A549 (cell line): ENCODE measurements at regions not wholly inside any gene's neighbourhood (a gene's known extent, or its start where the extent isn't known, plus 50 kb on each side); places are given as distances from the start of the nearest gene placed in this dataset.
A peak's percentile ranks its signal among the peaks of the same experiment; 100 is the strongest.

ENCODE experiments used
- ATAC-seq, 2 experiments: fragments of 200-7000 bp in 1 of 2; fragments of >200 bp in 1 of 2; cut with Nextera tagmentation in 1 of 2; cut with Tn5 transposase in 1 of 2; 3 replicates each; pipeline versions ENCODE4 v1.8.0 to v1.9.1; 2018 to 2020; ENCODE audit warnings: mild to moderate bottlenecking in 1 of 2, moderate library complexity in 1 of 2
- CTCF ChIA-PET: fragments of 300-600 bp; sonication (Branson Sonifier 250); formaldehyde crosslinking; extraction: SDS; loops from one replicate; lab custom pipeline; 2021; ENCODE audit warnings: antibody characterized with exemption, inconsistent platforms; lab: Yijun Ruan, JAX
- POLR2A ChIA-PET: fragments of 350-600 bp; formaldehyde crosslinking; extraction: SDS; loops from one replicate; lab custom pipeline; 2021; ENCODE audit warnings: antibody characterized with exemption, inconsistent platforms; lab: Yijun Ruan, JAX
- DNase-seq, 2 experiments: peaks; one replicate each; pipeline versions ENCODE4 v3.0.0 to v3.0.0-alpha.2; 2011 to 2016; ENCODE audit warnings: low read depth in 1 of 2, low spot score in 1 of 2
- FAIRE-seq: peaks from 2 replicates; lab custom pipeline; 2011; peaks lifted over from hg19 to GRCh38; lab: Jason Lieb, UNC
- H3K27ac ChIP-seq, 2 experiments: fragments of >200 bp; sonication (Bioruptor Twin); formaldehyde crosslinking; 3 replicates each; pipeline ENCODE4 v1.5.1; 2016 to 2017
- H3K4me1 ChIP-seq: fragments of >200 bp; sonication (Bioruptor Twin); formaldehyde crosslinking; 3 replicates; pipeline ENCODE4 v1.6.1; 2016
- H3K4me2 ChIP-seq: fragments of >200 bp; sonication (Bioruptor Twin); formaldehyde crosslinking; 3 replicates; pipeline ENCODE4 v1.6.1; 2016
- H3K4me3 ChIP-seq: fragments of >200 bp; sonication (Bioruptor Twin); formaldehyde crosslinking; 3 replicates; pipeline ENCODE4 v1.5.1; 2016
- H3K9me3 ChIP-seq: fragments of >200 bp; sonication (Bioruptor Twin); formaldehyde crosslinking; 3 replicates; pipeline ENCODE4 v1.6.1; 2016
- CBX2 ChIP-seq: fragments of 200-600 bp; sonication (generic); IDR thresholded peaks from 2 replicates; pipeline ENCODE4 v1.6.1; 2016; ENCODE audit warnings: low read depth, mild to moderate bottlenecking, borderline replicate concordance
- CHD2 ChIP-seq: fragments of 150-350 bp; IDR thresholded peaks from 2 replicates; pipeline ENCODE4 v1.6.1; 2014; ENCODE audit warnings: low read length; ENCODE audit not compliant: partially characterized antibody
- EHF ChIP-seq: fragments of 250-450 bp; sonication (Bioruptor Pico); IDR thresholded peaks from 2 replicates; pipeline ENCODE4 v1.5.0; 2020; ENCODE audit warnings: mild to moderate bottlenecking
- EP300 ChIP-seq, 2 experiments: fragments of >200 bp; sonication (Bioruptor Twin); formaldehyde crosslinking; IDR thresholded peaks; 2 replicates in 1 of 2; 3 replicates in 1 of 2; pipeline ENCODE4 v1.6.1; 2016 to 2017
- ESRRA ChIP-seq: fragments of 150-350 bp; IDR thresholded peaks from 2 replicates; pipeline ENCODE4 v1.6.1; 2014; ENCODE audit warnings: mild to moderate bottlenecking, low read length, borderline replicate concordance
- FOSB ChIP-seq: fragments of 250-450 bp; sonication (Bioruptor Pico); IDR thresholded peaks from 2 replicates; pipeline ENCODE4 v1.5.0; 2020; ENCODE audit warnings: mild to moderate bottlenecking, moderate library complexity
- GATA3 ChIP-seq: IDR thresholded peaks from 2 replicates; pipeline ENCODE4 v1.6.1; 2012; ENCODE audit warnings: borderline replicate concordance
- HOXB13 ChIP-seq: fragments of 250-450 bp; sonication (Bioruptor Pico); IDR thresholded peaks from 2 replicates; pipeline ENCODE4 v1.5.0; 2020; ENCODE audit warnings: low read depth, mild to moderate bottlenecking, moderate library complexity
- HOXB5 ChIP-seq: fragments of 250-450 bp; sonication (Bioruptor Pico); IDR thresholded peaks from 2 replicates; pipeline ENCODE4 v1.5.0; 2020; ENCODE audit warnings: mild to moderate bottlenecking, moderate library complexity
- KDM5A ChIP-seq: fragments of 200-600 bp; sonication (generic); IDR thresholded peaks from 2 replicates; pipeline ENCODE4 v1.6.1; 2016; ENCODE audit warnings: antibody characterized with exemption, mild to moderate bottlenecking
- MAFK ChIP-seq: fragments of 450-650 bp; IDR thresholded peaks from 2 replicates; pipeline ENCODE4 v1.6.1; 2014; ENCODE audit not compliant: partially characterized antibody
- NFE2L2 ChIP-seq: fragments of 150-350 bp; conservative IDR thresholded peaks from 2 replicates; pipeline ENCODE4 v1.6.1; 2014; ENCODE audit warnings: low read length
- NPAS2 ChIP-seq: fragments of 250-450 bp; sonication (Bioruptor Pico); IDR thresholded peaks from 2 replicates; pipeline ENCODE4 v1.8.0; 2022; ENCODE audit warnings: mild to moderate bottlenecking, moderate library complexity, borderline replicate concordance
- NR3C1 ChIP-seq: fragments of >200 bp; sonication (Bioruptor Twin); formaldehyde crosslinking; IDR thresholded peaks from 3 replicates; pipeline ENCODE4 v1.6.1; 2017
- PHF8 ChIP-seq: fragments of 200-600 bp; sonication (generic); IDR thresholded peaks from 2 replicates; pipeline ENCODE4 v1.6.1; 2016; ENCODE audit warnings: low read depth, mild to moderate bottlenecking, antibody characterized with exemption, moderate library complexity, borderline replicate concordance
- RAD21 ChIP-seq, 2 experiments: fragments of >200 bp in 1 of 2; sonication (Bioruptor Twin) in 1 of 2; formaldehyde crosslinking in 1 of 2; IDR thresholded peaks in 1 of 2; conservative IDR thresholded peaks in 1 of 2; 2 replicates in 1 of 2; 3 replicates in 1 of 2; pipeline ENCODE4 v1.6.1; 2012 to 2018; ENCODE audit warnings: inconsistent platforms in 1 of 2
- RARB ChIP-seq: fragments of 250-450 bp; sonication (Bioruptor Pico); IDR thresholded peaks from 2 replicates; pipeline ENCODE4 v1.8.0; 2021; ENCODE audit warnings: mild to moderate bottlenecking, moderate library complexity
- RNF2 ChIP-seq: fragments of 200-600 bp; sonication (generic); IDR thresholded peaks from 2 replicates; pipeline ENCODE4 v1.6.1; 2016; ENCODE audit warnings: low read depth, mild to moderate bottlenecking, antibody characterized with exemption, moderate library complexity, borderline replicate concordance
- TFCP2L1 ChIP-seq: fragments of 250-450 bp; sonication (Bioruptor Pico); IDR thresholded peaks from 2 replicates; pipeline ENCODE4 v1.5.0; 2021; ENCODE audit warnings: mild to moderate bottlenecking
- ZC3H11A ChIP-seq: fragments of 450-650 bp; IDR thresholded peaks from 2 replicates; pipeline ENCODE4 v1.6.1; 2014; ENCODE audit warnings: antibody characterized with exemption, mild to moderate bottlenecking
- WGBS: methylation state at CpG from one replicate; pipeline ENCODE4 v1.1.6; 2017; ENCODE audit errors: missing lambda C conversion rate; 5-methylcytosine and 5-hydroxymethylcytosine counted together
- TF ChIP-seq, protein P1 (sequence below): fragments of 200-600 bp; sonication (generic); IDR thresholded peaks from 2 replicates; pipeline ENCODE4 v1.6.1; 2016; ENCODE audit warnings: antibody characterized with exemption, mild to moderate bottlenecking, moderate library complexity
- TF ChIP-seq, protein P2 (sequence below): fragments of >200 bp; sonication (Bioruptor Twin); formaldehyde crosslinking; IDR thresholded peaks from 2 replicates; pipeline ENCODE4 v1.6.1; 2016
- TF ChIP-seq, protein P3 (sequence below): IDR thresholded peaks from 2 replicates; pipeline ENCODE4 v1.6.1; 2012
- TF ChIP-seq, protein P4 (sequence below): IDR thresholded peaks from 2 replicates; pipeline ENCODE4 v1.6.1; 2012
- TF ChIP-seq, protein P5 (sequence below): fragments of 150-350 bp; IDR thresholded peaks from 2 replicates; pipeline ENCODE4 v1.6.1; 2014; ENCODE audit warnings: low read depth, mild to moderate bottlenecking, low read length
- TF ChIP-seq, protein P6 (sequence below): IDR thresholded peaks from 2 replicates; pipeline ENCODE4 v1.6.1; 2012; ENCODE audit warnings: low read depth, borderline replicate concordance

DNA sequence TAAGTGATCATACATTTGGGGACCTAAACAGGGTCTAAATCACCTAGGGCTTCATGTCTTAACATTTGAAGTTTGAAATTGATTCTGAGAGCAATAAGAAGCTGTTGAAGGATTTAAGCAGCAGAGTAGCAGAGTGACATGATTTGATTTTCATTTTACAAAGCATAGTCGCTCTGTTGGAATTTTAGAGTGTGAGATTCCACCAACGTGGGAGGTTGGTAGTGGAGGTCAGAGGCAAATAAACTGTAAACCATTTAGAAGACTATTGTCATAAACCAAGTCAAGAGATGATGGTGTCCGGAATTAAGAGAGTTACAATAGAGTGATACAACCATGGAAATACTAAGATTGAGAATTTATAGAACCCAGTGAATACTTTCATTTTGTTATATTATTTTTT lies 52.7 kb upstream of the ZDHHC17 start (continued):
- TF ChIP-seq, protein P1, sequence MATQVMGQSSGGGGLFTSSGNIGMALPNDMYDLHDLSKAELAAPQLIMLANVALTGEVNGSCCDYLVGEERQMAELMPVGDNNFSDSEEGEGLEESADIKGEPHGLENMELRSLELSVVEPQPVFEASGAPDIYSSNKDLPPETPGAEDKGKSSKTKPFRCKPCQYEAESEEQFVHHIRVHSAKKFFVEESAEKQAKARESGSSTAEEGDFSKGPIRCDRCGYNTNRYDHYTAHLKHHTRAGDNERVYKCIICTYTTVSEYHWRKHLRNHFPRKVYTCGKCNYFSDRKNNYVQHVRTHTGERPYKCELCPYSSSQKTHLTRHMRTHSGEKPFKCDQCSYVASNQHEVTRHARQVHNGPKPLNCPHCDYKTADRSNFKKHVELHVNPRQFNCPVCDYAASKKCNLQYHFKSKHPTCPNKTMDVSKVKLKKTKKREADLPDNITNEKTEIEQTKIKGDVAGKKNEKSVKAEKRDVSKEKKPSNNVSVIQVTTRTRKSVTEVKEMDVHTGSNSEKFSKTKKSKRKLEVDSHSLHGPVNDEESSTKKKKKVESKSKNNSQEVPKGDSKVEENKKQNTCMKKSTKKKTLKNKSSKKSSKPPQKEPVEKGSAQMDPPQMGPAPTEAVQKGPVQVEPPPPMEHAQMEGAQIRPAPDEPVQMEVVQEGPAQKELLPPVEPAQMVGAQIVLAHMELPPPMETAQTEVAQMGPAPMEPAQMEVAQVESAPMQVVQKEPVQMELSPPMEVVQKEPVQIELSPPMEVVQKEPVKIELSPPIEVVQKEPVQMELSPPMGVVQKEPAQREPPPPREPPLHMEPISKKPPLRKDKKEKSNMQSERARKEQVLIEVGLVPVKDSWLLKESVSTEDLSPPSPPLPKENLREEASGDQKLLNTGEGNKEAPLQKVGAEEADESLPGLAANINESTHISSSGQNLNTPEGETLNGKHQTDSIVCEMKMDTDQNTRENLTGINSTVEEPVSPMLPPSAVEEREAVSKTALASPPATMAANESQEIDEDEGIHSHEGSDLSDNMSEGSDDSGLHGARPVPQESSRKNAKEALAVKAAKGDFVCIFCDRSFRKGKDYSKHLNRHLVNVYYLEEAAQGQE, result no peak
- TF ChIP-seq GATA3 (no peak), CHD2 (no peak), PHF8 (no peak), MAFK (no peak), FOSB (CRISPR knock-in tag) (no peak), EP300 (IDR thresholded peaks at IDR 0.05) (no peak), NR3C1 (no peak)
- TF ChIP-seq, protein P2, sequence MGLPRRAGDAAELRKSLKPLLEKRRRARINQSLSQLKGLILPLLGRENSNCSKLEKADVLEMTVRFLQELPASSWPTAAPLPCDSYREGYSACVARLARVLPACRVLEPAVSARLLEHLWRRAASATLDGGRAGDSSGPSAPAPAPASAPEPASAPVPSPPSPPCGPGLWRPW, result no peak
- TF ChIP-seq, protein P3, sequence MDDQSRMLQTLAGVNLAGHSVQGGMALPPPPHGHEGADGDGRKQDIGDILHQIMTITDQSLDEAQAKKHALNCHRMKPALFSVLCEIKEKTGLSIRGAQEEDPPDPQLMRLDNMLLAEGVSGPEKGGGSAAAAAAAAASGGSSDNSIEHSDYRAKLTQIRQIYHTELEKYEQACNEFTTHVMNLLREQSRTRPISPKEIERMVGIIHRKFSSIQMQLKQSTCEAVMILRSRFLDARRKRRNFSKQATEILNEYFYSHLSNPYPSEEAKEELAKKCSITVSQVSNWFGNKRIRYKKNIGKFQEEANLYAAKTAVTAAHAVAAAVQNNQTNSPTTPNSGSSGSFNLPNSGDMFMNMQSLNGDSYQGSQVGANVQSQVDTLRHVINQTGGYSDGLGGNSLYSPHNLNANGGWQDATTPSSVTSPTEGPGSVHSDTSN, result no peak

DNA sequence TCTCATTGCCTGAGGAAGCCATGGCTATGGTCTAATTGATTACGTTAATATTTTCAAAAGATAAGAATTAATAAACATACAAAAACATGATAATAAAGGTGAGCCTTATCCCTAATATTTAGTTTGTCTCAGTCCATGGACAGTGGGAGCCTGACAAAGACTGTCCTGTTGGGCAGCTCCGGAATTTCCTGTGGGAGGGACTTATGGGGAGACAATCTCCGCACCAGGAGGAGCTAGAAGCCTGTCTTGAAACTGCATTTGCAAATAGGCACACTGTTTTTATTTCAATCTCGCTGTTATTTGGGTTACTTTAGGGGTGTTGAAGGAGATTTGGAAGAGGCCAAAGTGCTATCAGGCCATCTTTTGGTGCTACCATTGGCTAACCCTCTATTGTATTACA lies 50.8 kb upstream of the ZDHHC17 start:
- FAIRE-seq (no peak), ATAC-seq (no peak), DNase-seq (peak in 1 of 2 experiments; percentile 8)
- Histone ChIP-seq H3K4me3 (no peak overlapping the region), H3K4me2 (no peak overlapping the region), H3K4me1 (0 out of 3 replicates have a peak, but pooled peaks cover 10% of the 10 kb centered on the region), H3K27ac (no peak overlapping the region), H3K9me3 (no peaks in the 10 kb centered on the region)
- 58% methylated on average over 4 of the region's 4 CpGs for WGBS
- TF ChIP-seq, protein P4, sequence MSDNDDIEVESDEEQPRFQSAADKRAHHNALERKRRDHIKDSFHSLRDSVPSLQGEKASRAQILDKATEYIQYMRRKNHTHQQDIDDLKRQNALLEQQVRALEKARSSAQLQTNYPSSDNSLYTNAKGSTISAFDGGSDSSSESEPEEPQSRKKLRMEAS, result no peak
- no peak for TF ChIP-seq NFE2L2
- TF ChIP-seq PHF8, result no peak
- TF ChIP-seq NPAS2 (CRISPR knock-in tag), result no peak
- TF ChIP-seq, protein P3, result no peak
- no peak for TF ChIP-seq ZC3H11A
- no peak for TF ChIP-seq KDM5A
- no peak for TF ChIP-seq RNF2
- no peak for TF ChIP-seq HOXB13 (CRISPR knock-in tag)
- no peak for TF ChIP-seq ESRRA
- ChIA-PET CTCF (interaction anchor here (1.2 kb wide), 1 partner anchor 12 kb away, joined by 3 read pairs; no protein-coding TSS in a partner anchor), POLR2A (no interaction called here)

DNA sequence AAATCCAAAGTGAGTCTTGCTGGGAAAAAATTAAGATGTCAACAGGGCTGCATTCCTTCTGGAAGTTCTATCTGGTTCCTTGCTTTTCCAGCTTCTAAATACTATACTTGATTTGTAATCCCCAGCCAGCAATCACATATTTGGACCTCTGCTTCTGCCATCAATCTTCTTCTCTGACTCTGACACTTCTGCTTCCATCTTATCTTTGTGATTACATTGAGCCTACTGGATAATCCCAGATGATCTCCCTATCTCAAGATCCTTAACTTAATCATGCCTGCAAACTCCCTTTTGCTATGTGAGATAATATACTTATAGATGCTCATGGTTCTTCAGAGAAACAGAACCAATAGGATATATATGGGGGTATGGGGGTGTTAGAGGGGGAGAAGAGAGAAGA lies 49.9 kb upstream of the ZDHHC17 start:
- Histone ChIP-seq H3K4me2 (no peak overlapping the region), H3K9me3 (no peaks in the 10 kb centered on the region), H3K4me3 (no peak overlapping the region), H3K4me1 (peaks cover 17% of the 10 kb centered on the region), H3K27ac (no peak overlapping the region)
- no peak for FAIRE-seq
- ChIA-PET POLR2A (no interaction called here), CTCF (no interaction called here)
- no peak for ATAC-seq
- no peak for DNase-seq
- TF ChIP-seq EP300 (IDR thresholded peaks at IDR 0.05) (no peak), EHF (CRISPR knock-in tag) (no peak), HOXB5 (no peak), KDM5A (no peak), HOXB13 (CRISPR knock-in tag) (no peak), RAD21 (conservative IDR thresholded peaks at IDR 0.05 in 1 of 2, IDR thresholded peaks at IDR 0.05 in 1 of 2) (no peak), CBX2 (no peak), TFCP2L1 (CRISPR knock-in tag) (no peak), NPAS2 (CRISPR knock-in tag) (no peak), RARB (no peak)
- TF ChIP-seq, protein P5, sequence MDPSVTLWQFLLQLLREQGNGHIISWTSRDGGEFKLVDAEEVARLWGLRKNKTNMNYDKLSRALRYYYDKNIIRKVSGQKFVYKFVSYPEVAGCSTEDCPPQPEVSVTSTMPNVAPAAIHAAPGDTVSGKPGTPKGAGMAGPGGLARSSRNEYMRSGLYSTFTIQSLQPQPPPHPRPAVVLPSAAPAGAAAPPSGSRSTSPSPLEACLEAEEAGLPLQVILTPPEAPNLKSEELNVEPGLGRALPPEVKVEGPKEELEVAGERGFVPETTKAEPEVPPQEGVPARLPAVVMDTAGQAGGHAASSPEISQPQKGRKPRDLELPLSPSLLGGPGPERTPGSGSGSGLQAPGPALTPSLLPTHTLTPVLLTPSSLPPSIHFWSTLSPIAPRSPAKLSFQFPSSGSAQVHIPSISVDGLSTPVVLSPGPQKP, result no peak
- TF ChIP-seq, protein P6, sequence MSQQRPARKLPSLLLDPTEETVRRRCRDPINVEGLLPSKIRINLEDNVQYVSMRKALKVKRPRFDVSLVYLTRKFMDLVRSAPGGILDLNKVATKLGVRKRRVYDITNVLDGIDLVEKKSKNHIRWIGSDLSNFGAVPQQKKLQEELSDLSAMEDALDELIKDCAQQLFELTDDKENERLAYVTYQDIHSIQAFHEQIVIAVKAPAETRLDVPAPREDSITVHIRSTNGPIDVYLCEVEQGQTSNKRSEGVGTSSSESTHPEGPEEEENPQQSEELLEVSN, result no peak
